ENCODE measurements at regions not wholly inside any gene's neighbourhood (a gene's known extent, or its start where the extent isn't known, plus 50 kb on each side); places are given as distances from the start of the nearest gene placed in this dataset.

DNA sequence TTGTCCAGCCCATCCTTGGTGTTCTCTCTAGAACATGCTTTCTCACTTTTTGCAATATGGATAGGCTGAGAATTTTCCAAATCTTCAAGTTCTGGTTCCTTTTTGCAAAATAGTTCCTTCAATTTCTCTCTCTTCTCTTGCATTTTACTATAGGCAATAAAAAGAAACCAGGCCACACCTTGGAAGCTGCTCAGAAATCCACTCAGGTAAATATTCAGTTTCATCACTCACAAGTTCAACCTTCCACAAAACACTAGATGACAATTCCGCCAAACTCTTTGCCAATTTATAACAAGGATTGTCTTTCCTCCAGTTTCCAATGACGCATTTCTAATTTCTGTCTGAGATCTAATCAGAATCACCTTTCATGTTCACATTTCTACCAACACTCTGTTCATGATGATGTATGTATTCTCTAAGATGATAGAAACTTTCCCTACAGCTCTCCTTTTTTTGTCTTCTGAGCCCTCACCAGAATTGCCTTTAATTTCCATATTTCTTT, 204.2 kb upstream of the PIK3R1 start:
- H3K4me1 ChIP-seq (ENCODE audit: control insufficient read depth in 2 of 2, insufficient read depth in 2 of 2, low read length in 2 of 2): no peaks in the 10 kb centered on the region
- ChIA-PET POLR2A (no interaction called here), CTCF (no interaction called here)
- H3K4me3 ChIP-seq (ENCODE audit: control extremely low read depth in 1 of 5, extremely low read depth in 1 of 5, insufficient read depth in 1 of 5, low read depth in 2 of 5, low read length in 4 of 5): no peak overlapping the region
- no peaks in the 10 kb centered on the region for H3K9me3 ChIP-seq (ENCODE audit: control extremely low read depth in 1 of 3, control insufficient read depth in 2 of 3, insufficient read depth in 1 of 3, low read length in 2 of 3)
- no peaks in the 10 kb centered on the region for H3K27me3 ChIP-seq (replicated peaks in 1 of 4; ENCODE audit: control extremely low read depth in 1 of 4, control insufficient read depth in 3 of 4, insufficient read depth in 4 of 4, low read length in 3 of 4)
- peaks cover 8% of the 10 kb centered on the region for H3K27me3 Mint-ChIP-seq
- no peak overlapping the region for H2AFZ ChIP-seq (ENCODE audit: insufficient read depth, low read depth, low read length, poor library complexity, severe bottlenecking)
- DNase-seq (no peak), ATAC-seq (ENCODE audit: low read depth) (no peak)
- H3K9ac ChIP-seq (ENCODE audit: low read length): no peak overlapping the region
- H3K9me3 Mint-ChIP-seq (ENCODE audit: insufficient read depth): no peaks in the 10 kb centered on the region
- no peak overlapping the region for H3K27ac Mint-ChIP-seq
- intact Hi-C loops (cut with micrococcal nuclease): no loop called here
- TF ChIP-seq EZH2 (IDR thresholded peaks at IDR 0.05; ENCODE audit: borderline replicate concordance, insufficient read depth, low read depth, low read length, poor library complexity, severe bottlenecking): no peak
- TF ChIP-seq, protein P1, sequence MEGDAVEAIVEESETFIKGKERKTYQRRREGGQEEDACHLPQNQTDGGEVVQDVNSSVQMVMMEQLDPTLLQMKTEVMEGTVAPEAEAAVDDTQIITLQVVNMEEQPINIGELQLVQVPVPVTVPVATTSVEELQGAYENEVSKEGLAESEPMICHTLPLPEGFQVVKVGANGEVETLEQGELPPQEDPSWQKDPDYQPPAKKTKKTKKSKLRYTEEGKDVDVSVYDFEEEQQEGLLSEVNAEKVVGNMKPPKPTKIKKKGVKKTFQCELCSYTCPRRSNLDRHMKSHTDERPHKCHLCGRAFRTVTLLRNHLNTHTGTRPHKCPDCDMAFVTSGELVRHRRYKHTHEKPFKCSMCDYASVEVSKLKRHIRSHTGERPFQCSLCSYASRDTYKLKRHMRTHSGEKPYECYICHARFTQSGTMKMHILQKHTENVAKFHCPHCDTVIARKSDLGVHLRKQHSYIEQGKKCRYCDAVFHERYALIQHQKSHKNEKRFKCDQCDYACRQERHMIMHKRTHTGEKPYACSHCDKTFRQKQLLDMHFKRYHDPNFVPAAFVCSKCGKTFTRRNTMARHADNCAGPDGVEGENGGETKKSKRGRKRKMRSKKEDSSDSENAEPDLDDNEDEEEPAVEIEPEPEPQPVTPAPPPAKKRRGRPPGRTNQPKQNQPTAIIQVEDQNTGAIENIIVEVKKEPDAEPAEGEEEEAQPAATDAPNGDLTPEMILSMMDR (IDR thresholded peaks at IDR 0.05): no peak
- no peaks in the 10 kb centered on the region for H3K36me3 ChIP-seq (replicated peaks in 1 of 2; ENCODE audit: control extremely low read depth in 1 of 2, control insufficient read depth in 1 of 2, extremely low read depth in 1 of 2, insufficient read depth in 2 of 2, low read length in 1 of 2)
- H3K4me1 Mint-ChIP-seq: peaks cover 2% of the 10 kb centered on the region
- 100% methylated on average over 1 of the region's 2 CpGs for WGBS (ENCODE audit: insufficient coverage)
- no peak overlapping the region for H3K4me3 Mint-ChIP-seq
- no peak overlapping the region for H3K4me2 ChIP-seq (replicated peaks; ENCODE audit: low read depth, low read length, poor library complexity, severe bottlenecking)
- no peak overlapping the region for H3K27ac ChIP-seq (ENCODE audit: low read length in 2 of 2)
- no peaks in the 10 kb centered on the region for H3K79me2 ChIP-seq (ENCODE audit: control insufficient read depth, insufficient read depth, low read length)
- no peaks in the 10 kb centered on the region for H4K20me1 ChIP-seq (ENCODE audit: control insufficient read depth, insufficient read depth, low read length, poor library complexity, severe bottlenecking)

DNA sequence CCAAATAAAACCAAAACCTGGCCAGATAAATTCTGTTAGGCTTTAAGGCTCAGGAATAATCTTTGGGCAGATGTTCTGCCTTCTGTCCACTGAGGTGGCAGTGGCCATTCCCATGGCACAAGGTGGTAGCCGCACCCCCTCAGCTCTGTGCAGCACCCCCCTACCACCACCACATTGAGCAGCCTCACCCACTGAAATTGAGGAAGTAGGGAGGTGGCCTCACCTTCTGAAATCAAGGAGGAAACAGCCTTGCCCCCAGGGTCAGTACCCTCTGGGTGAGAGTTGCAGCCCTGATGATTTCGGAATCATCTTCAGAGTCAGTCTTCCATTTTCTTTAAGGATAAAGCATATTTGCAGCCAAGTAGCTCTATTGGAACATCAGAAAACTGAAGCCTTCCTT, 204.8 kb upstream of the PIK3R1 start:
- H3K9me3 Mint-ChIP-seq (ENCODE audit: insufficient read depth): no peaks in the 10 kb centered on the region
- H3K4me1 Mint-ChIP-seq: peaks cover 2% of the 10 kb centered on the region
- H3K27me3 ChIP-seq (replicated peaks in 1 of 4; ENCODE audit: control extremely low read depth in 1 of 4, control insufficient read depth in 3 of 4, insufficient read depth in 4 of 4, low read length in 3 of 4): no peaks in the 10 kb centered on the region
- DNase-seq (no peak), ATAC-seq (ENCODE audit: low read depth) (no peak)
- H2AFZ ChIP-seq (ENCODE audit: insufficient read depth, low read depth, low read length, poor library complexity, severe bottlenecking): no peak overlapping the region
- no peak overlapping the region for H3K4me3 Mint-ChIP-seq
- no peak overlapping the region for H3K4me3 ChIP-seq (ENCODE audit: control extremely low read depth in 1 of 5, extremely low read depth in 1 of 5, insufficient read depth in 1 of 5, low read depth in 2 of 5, low read length in 4 of 5)
- POLR2A ChIA-PET: no interaction called here
- no peak overlapping the region for H3K4me2 ChIP-seq (replicated peaks; ENCODE audit: low read depth, low read length, poor library complexity, severe bottlenecking)
- no peaks in the 10 kb centered on the region for H3K9me3 ChIP-seq (ENCODE audit: control extremely low read depth in 1 of 3, control insufficient read depth in 2 of 3, insufficient read depth in 1 of 3, low read length in 2 of 3)
- no peak overlapping the region for H3K27ac Mint-ChIP-seq
- no peak overlapping the region for H3K27ac ChIP-seq (ENCODE audit: low read length in 2 of 2)
- no peaks in the 10 kb centered on the region for H3K36me3 ChIP-seq (replicated peaks in 1 of 2; ENCODE audit: control extremely low read depth in 1 of 2, control insufficient read depth in 1 of 2, extremely low read depth in 1 of 2, insufficient read depth in 2 of 2, low read length in 1 of 2)
- CTCF ChIA-PET: no interaction called here
- intact Hi-C loops (cut with micrococcal nuclease): no loop called here
- TF ChIP-seq, protein P1 (IDR thresholded peaks at IDR 0.05): no peak
- no peak for TF ChIP-seq EZH2 (IDR thresholded peaks at IDR 0.05; ENCODE audit: borderline replicate concordance, insufficient read depth, low read depth, low read length, poor library complexity, severe bottlenecking)
- H3K9ac ChIP-seq (ENCODE audit: low read length): no peak overlapping the region
- H3K4me1 ChIP-seq (ENCODE audit: control insufficient read depth in 2 of 2, insufficient read depth in 2 of 2, low read length in 2 of 2): no peaks in the 10 kb centered on the region
- 86% methylated on average over 1 of the region's 2 CpGs for WGBS (ENCODE audit: insufficient coverage)
- H4K20me1 ChIP-seq (ENCODE audit: control insufficient read depth, insufficient read depth, low read length, poor library complexity, severe bottlenecking): no peaks in the 10 kb centered on the region
- peaks cover 8% of the 10 kb centered on the region for H3K27me3 Mint-ChIP-seq
- no peaks in the 10 kb centered on the region for H3K79me2 ChIP-seq (ENCODE audit: control insufficient read depth, insufficient read depth, low read length)

Data from B cell (primary cell).